GM19351 (cell line): ENCODE measurements at regions not wholly inside any gene's neighbourhood (a gene's known extent, or its start where the extent isn't known, plus 50 kb on each side); places are given as distances from the start of the nearest gene placed in this dataset.

ENCODE experiments used
- ATAC-seq: cut with Tn5 transposase; IDR thresholded peaks from one replicate; pipeline ENCODE4 v1.9.1; 2021; ENCODE audit warnings: mild to moderate bottlenecking, moderate library complexity; ENCODE audit not compliant: unreplicated experiment

- ATAC-seq = no peak
Observed at GRCh38 chr9:129390541-129390940, 212.5 kb upstream of the IER5L start.

DNA sequence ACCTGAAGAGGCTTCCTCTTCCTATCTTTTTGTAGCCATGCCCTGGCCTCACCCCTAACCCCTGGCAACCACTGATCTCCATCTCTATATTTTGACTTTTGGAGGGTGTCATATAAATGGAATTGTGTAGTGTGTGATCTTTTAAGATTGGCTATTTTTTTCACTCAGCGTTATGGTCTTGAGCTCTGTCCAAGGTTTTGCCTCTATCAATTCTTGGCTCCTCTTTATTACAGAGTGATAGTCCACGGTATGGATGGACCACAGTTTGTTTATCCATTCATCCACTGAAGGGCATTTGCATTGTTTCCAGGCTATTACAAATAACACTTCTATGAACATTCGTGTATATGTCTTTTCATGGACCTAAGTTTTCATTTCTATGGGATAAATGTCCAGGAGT lies 209.8 kb upstream of the IER5L start:
- no peak for ATAC-seq

GRCh38 chr9:129386812-129387177 lies 208.7 kb upstream of the IER5L start:
- ATAC-seq = no peak

- ATAC-seq = no peak
Observed at GRCh38 chr9:129385211-129385934, 207.3 kb upstream of the IER5L start.

- ATAC-seq = no peak
Observed at GRCh38 chr9:129384491-129385210, 206.6 kb upstream of the IER5L start.

- ATAC-seq = peak; percentile 69
Observed at GRCh38 chr9:129383561-129384490, 205.8 kb upstream of the IER5L start.

DNA sequence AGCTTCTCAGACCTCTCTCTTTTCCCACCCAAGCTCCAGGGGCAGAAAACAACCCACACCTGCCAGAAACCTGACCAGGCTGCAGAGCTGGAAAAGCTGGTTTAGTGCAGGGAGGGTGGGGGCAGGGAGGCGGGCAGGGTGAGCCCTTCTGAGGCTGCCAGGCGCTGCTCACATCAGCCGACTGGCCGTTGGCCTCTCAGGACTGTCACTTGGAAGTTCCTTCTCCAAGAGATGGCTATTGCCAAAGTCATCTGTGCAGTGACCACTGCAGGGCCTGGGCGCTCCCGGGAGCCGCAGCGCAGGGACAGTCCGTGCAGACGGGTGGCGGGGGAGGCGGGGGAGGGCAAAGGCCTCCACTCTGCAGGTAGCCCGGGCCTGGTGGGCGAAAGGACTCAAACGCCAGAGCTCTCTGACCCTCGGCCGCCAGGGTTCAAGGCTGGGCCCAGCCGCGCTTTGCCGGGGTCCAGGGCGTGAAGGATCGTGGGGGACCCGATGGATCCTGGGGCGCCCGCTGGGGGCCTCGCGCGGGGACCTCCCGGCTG lies 205.0 kb upstream of the IER5L start:
- no peak for ATAC-seq

GRCh38 chr9:129382281-129383018 lies 204.4 kb upstream of the IER5L start:
- ATAC-seq = no peak

DNA sequence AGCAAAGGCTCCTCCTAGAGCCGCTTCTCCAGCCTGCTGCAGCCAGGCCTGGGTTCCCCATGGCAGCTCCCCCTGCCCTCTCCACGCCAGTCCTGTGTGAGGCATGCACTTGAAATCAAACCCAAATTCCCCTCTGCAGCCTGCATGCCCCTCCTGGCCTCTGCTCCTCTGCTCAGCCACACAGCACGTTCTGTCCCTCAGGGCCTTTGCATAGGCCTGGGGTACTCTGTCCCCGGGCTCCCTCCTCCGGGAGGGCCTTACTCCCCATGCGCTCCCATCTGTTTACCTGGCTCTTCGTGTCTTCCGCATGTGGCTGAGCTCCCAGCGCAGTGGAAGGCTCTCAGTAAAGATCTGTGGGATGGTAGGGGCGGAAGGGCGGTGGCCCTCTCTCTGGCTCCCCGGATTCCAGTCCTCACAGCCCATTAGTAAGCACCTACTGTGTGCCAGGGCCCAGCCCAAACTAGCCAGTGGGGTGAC lies 203.5 kb upstream of the IER5L start:
- no peak for ATAC-seq

DNA sequence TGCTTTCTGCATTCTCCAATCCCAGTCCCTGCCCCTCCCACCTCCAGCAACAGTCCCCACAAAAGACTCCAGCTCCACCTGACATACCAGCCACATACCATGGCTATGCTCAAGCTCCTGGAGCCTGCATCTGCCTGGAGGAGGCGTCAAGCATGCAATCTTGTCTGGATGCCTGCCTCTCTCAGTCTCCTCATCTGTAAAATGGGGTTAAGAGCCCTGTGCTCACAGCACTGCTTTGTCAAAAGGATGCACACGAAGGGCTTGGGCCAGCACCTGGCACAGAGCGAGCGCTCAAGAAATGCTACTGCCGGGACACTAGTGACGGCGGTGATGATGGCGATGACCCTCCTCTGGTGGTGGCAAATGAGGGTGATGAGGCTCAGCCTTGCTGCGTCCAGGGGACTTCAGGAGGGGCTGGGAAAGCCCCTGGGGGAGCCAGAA lies 202.9 kb upstream of the IER5L start:
- no peak for ATAC-seq

DNA sequence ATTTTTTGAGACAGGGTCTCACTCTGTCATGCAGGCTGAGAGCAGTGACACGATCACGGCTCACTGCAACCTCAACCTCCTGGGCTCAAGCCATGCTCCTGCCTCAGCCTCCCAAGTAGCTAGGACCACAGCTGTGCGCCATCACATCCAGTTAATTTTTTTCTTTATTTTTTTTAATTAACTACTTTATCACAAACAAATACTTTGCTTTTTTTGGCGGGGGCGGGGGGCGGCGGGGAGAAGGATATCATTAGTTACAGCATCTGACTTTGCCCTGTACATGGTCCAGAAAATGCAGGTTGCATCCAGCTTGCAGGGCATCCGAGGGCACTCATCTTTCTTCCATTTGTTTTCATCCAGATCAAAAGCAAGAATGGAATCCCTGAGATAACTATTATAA lies 201.8 kb upstream of the IER5L start:
- no peak for ATAC-seq

- no peak for ATAC-seq
Observed at GRCh38 chr9:129379181-129379836, 201.2 kb upstream of the IER5L start.

DNA sequence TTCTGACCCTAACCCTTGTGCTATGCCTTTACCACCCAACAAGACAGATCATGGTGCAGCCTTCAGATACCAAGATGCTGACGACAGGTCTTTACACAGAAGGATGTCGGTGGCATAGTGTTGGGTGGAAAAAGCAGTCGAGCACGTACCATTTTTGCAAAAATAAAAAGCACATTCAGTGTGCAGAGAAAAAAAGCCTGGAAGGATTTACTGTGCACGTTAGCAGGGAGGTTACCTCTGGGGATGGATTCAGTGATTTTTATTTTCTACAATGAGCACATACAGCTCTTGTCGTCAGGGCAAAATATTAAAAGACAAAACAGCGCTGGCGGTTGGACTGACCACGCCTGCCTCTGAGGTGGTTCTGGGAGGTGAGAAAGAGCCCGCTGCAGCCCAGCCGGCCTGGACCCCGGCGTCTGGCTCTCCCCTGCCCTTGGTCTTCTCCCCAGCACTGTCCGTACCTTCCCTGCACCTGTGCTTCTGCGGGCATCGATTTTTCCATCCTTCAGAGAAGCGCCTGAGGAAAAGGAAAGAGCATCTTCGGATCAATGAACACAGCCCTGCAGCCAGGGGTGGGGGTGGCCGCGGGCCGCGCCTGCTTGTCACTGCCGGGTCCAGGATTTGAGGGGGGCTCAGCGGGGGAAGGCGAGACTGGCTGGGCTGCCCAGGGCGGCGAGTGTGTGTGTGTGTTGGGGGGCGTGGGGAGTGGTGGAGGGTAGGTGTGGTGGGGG lies 200.0 kb upstream of the IER5L start:
- ATAC-seq = no peak

- ATAC-seq = no peak
Observed at GRCh38 chr9:129377181-129377580, 199.1 kb upstream of the IER5L start.

DNA sequence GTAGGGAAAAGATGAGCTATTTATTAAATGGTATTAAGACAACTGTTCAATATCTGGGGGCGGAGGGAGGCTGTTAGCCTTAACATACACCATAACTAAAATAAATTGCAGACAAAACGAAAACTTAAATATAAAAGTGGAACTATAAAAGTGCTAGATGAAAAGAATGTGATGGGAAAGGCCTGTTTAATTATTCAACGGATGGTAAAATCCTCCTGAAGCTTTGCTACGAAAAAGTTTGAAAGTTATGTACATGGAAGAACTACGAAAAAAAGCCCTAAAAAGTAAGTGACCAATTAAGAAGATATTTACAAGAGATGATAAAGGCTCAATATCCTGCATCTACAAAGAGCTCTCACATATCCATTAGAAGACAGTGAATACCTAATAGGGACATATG lies 197.8 kb upstream of the IER5L start:
- ATAC-seq = no peak

- ATAC-seq = no peak
Observed at GRCh38 chr9:129374651-129375050, 196.6 kb upstream of the IER5L start.

DNA sequence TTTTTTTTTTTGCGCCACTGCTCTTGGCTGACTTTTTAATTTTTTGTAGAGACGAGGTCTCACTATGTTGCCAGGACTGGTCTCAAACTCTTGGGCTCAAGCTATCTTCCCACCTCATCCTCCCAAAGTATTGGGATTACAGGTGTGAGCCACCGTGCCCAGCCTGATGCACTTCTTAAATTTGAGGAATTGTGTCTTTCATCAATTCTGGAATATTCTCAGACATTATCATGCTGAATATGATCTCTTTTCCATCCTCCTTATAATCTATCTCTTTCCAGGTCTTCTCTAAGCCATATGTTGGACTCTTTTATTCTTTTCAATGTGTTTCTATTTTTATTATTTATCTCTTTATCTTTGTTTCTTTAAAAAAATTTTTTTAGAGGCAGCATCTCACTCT lies 196.2 kb upstream of the IER5L start:
- no peak for ATAC-seq

GRCh38 chr9:129373361-129373760 lies 195.3 kb upstream of the IER5L start:
- no peak for ATAC-seq

DNA sequence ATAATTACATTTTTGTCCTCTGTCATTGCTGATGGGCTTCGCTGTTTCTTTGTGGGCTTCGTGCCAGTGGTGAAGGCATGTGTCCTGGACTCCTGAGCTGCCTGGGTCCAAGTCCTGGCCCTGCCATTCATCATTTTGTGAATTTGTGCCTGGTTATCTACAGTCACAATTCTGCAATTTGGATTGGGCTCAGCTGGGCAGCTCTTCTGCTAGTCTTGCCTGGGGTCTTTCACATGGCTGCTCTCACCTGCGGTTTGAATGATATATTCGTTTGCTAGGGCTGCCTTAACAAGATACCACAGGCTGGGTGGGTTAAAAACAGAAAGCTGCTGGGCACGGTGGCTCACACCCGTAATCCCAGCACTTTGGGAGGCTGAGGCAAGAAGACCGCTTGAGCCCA lies 192.7 kb upstream of the IER5L start:
- ATAC-seq = no peak
